Thyroid gland (tissue), 4 donors: ENCODE measurements at regions not wholly inside any gene's neighbourhood (a gene's known extent, or its start where the extent isn't known, plus 50 kb on each side); places are given as distances from the start of the nearest gene placed in this dataset.
"Not testable (repeated sequence)": the region's sequence is repeated elsewhere in the genome, so short reads cannot be mapped to it uniquely, and the experiment has no call there.

Experiments
- DNase-seq, 2 donors: peaks; one replicate each; pipeline ENCODE4 v3.0.0-alpha.2; 2019
- H3K27ac ChIP-seq, 3 donors: fragments of 200-600 bp; sonication (generic); 1 replicate in 2 of 3; 2 replicates in 1 of 3; pipeline ENCODE4 v1.5.1; 2016 to 2019; ENCODE audit warnings: mild to moderate bottlenecking in 1 of 3, moderate library complexity in 1 of 3
- H3K27me3 ChIP-seq: fragments of 200-600 bp; sonication (generic); one replicate; pipeline ENCODE4 v1.5.1; 2019
- H3K36me3 ChIP-seq, 2 donors: fragments of 200-600 bp; sonication (generic); one replicate each; pipeline ENCODE4 v1.5.1; 2016 to 2019
- H3K4me1 ChIP-seq, 2 donors: fragments of 200-600 bp; sonication (generic); one replicate each; pipeline ENCODE4 v1.5.1; 2017 to 2019
- H3K4me3 ChIP-seq, 3 donors: fragments of 200-600 bp; sonication (generic); replicated peaks in 1 of 3; 1 replicate in 2 of 3; 2 replicates in 1 of 3; pipeline ENCODE4 v1.5.1; 2016; ENCODE audit warnings: mild to moderate bottlenecking in 1 of 3
- H3K9me3 ChIP-seq: fragments of 200-600 bp; sonication (generic); one replicate; pipeline ENCODE4 v1.5.1; 2017
- POLR2A ChIP-seq, 2 donors: fragments of 450-650 bp; IDR thresholded peaks; one replicate each; pipeline ENCODE4 v1.6.1; 2017; ENCODE audit warnings: antibody characterized with exemption in 2 of 2, mild to moderate bottlenecking in 2 of 2, moderate library complexity in 1 of 2
- WGBS, 2 donors: methylation state at CpG; one replicate each; pipeline ENCODE4 v1.1.5; 2017; 5-methylcytosine and 5-hydroxymethylcytosine counted together
- intact Hi-C: fragments of 100-400 bp; cut with DNase I; formaldehyde crosslinking; loops from one replicate; pipeline ENCODE4 v1.15.1; 2023
- TF ChIP-seq, protein P1 (sequence below), 6 experiments: fragments of 200-600 bp in 3 of 6; fragments of 450-650 bp in 3 of 6; sonication (generic) in 3 of 6; IDR thresholded peaks; one replicate each; pipeline ENCODE4 v1.5.1; 2016 to 2019; ENCODE audit warnings: antibody characterized with exemption in 6 of 6, mild to moderate bottlenecking in 2 of 6, inconsistent platforms in 1 of 6, moderate library complexity in 1 of 6

GRCh38 chr10:105729428-105729827 is 1088.3 kb downstream of the SORCS3 start:
- WGBS, 2 donors, result 56 to 65% methylated on average over 1 of the region's 1 CpG
- intact Hi-C loops, result no loop called here
- no peak overlapping the region for H3K4me3 ChIP-seq

DNA sequence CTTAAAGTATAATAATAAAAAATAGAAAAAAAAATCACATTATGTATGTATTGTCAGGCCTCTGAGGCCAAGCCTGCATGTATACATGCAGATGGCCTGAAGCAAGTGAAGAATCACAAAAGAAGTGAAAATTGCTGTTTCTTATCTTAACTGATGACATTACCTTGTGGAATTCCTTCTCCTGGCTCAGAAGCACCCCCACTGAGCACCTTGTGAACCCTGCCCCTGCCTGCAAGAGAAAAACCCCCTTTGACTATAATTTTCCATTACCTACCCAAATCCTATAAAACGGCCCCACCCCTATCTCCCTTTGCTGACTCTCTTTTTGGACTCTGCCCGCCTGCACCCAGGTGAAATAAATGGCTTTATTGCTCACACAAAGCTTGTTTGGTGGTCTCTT is 1086.5 kb downstream of the SORCS3 start:
- H3K4me1 ChIP-seq, H3K27me3 ChIP-seq, H3K36me3 ChIP-seq, H3K9me3 ChIP-seq, DNase-seq, H3K27ac ChIP-seq, intact Hi-C loops, H3K4me3 ChIP-seq: not testable (repeated sequence)
- 77 to 88% methylated on average over 2 of the region's 2 CpGs for WGBS, 2 donors

More at GRCh38 chr10:105729428-105729827, 1088.3 kb downstream of the SORCS3 start:
- Histone ChIP-seq H3K27ac (no peak overlapping the region), H3K4me1 (no peaks in the 10 kb centered on the region), H3K27me3 (no peaks in the 10 kb centered on the region), H3K36me3 (no peaks in the 10 kb centered on the region), H3K9me3 (no peaks in the 10 kb centered on the region)
- peak in 1 of 2 donors; percentile 35 for DNase-seq
- TF ChIP-seq, protein P1, sequence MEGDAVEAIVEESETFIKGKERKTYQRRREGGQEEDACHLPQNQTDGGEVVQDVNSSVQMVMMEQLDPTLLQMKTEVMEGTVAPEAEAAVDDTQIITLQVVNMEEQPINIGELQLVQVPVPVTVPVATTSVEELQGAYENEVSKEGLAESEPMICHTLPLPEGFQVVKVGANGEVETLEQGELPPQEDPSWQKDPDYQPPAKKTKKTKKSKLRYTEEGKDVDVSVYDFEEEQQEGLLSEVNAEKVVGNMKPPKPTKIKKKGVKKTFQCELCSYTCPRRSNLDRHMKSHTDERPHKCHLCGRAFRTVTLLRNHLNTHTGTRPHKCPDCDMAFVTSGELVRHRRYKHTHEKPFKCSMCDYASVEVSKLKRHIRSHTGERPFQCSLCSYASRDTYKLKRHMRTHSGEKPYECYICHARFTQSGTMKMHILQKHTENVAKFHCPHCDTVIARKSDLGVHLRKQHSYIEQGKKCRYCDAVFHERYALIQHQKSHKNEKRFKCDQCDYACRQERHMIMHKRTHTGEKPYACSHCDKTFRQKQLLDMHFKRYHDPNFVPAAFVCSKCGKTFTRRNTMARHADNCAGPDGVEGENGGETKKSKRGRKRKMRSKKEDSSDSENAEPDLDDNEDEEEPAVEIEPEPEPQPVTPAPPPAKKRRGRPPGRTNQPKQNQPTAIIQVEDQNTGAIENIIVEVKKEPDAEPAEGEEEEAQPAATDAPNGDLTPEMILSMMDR (IDR thresholded peaks at IDR 0.05), result no peak
- TF ChIP-seq POLR2A (IDR thresholded peaks at IDR 0.05), result no peak

DNA sequence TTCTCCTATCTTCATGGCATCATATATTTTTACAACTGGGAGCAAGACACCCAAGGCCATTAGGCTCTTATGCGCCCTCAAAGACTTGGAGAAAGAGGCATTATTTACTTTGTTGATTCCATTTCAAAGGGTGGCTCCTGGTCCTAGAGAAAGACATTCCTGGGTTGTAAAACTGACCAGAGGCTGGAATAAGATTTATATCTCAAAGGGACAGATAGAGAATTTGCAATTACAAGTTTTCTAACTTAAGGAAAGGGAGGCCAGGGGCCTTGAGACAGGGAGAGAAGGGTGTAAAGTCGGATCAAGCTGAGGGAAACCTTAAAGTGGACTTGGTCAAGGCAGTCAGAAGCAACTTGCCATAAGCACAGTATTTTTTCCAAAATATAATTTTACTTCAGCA is 1086.0 kb downstream of the SORCS3 start:
- Histone ChIP-seq H3K9me3 (no peaks in the 10 kb centered on the region), H3K36me3 (no peaks in the 10 kb centered on the region), H3K27ac (no peak overlapping the region), H3K4me3 (no peak overlapping the region), H3K4me1 (no peaks in the 10 kb centered on the region), H3K27me3 (no peaks in the 10 kb centered on the region)
- WGBS, 2 donors, result 57 to 73% methylated on average over 2 of the region's 2 CpGs
- TF ChIP-seq, protein P1 (IDR thresholded peaks at IDR 0.05), result no peak
- no peak for TF ChIP-seq POLR2A (IDR thresholded peaks at IDR 0.05)
- no peak for DNase-seq
- intact Hi-C loops, result no loop called here

GRCh38 chr10:105726149-105726548 is 1085.1 kb downstream of the SORCS3 start:
- intact Hi-C loops, result no loop called here
- Histone ChIP-seq H3K4me1 (no peaks in the 10 kb centered on the region), H3K9me3 (no peaks in the 10 kb centered on the region), H3K27ac (no peak overlapping the region), H3K36me3 (no peaks in the 10 kb centered on the region), H3K27me3 (no peaks in the 10 kb centered on the region), H3K4me3 (no peak overlapping the region)
- DNase-seq, result no peak
- 83 to 87% methylated on average over 3 of the region's 3 CpGs for WGBS, 2 donors
- TF ChIP-seq POLR2A (IDR thresholded peaks at IDR 0.05), result no peak
- TF ChIP-seq, protein P1 (IDR thresholded peaks at IDR 0.05), result no peak

DNA sequence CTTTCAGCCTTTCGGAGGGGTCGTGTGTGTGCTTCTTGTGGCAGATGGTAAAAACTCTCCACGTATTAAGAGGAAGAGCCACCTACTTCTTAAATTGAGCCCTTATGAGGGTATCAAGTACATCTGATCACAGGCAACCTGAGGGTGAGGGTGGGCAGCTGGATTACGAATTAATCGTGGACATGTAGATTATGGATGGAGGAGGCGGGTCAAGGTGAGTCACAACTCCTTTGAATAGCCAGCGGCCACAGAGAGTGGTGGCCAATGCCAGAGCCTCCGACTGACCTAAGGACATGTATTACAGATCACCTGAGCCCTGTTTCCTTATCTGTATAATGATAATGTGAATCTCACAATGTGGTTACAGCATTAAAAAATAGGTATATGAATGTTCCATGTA is 1083.9 kb downstream of the SORCS3 start:
- WGBS, 2 donors, result 88 to 93% methylated on average over 8 of the region's 8 CpGs
- Histone ChIP-seq H3K27ac (no peak overlapping the region), H3K27me3 (no peaks in the 10 kb centered on the region), H3K36me3 (no peaks in the 10 kb centered on the region), H3K4me3 (no peak overlapping the region), H3K4me1 (no peaks in the 10 kb centered on the region), H3K9me3 (no peaks in the 10 kb centered on the region)
- no peak for DNase-seq
- intact Hi-C loops, result no loop called here
- TF ChIP-seq POLR2A (IDR thresholded peaks at IDR 0.05), result no peak
- TF ChIP-seq, protein P1 (IDR thresholded peaks at IDR 0.05), result no peak
